ENCODE measurements at regions not wholly inside any gene's neighbourhood (a gene's known extent, or its start where the extent isn't known, plus 50 kb on each side); places are given as distances from the start of the nearest gene placed in this dataset.

- no peak for ATAC-seq
- Histone ChIP-seq H3K36me3 (ENCODE audit: control insufficient read depth, insufficient read depth, low read length) (no peaks in the 10 kb centered on the region), H3K4me1 (ENCODE audit: control insufficient read depth, insufficient read depth, low read length) (no peaks in the 10 kb centered on the region), H3K9me3 (ENCODE audit: control insufficient read depth, insufficient read depth, low read depth, low read length) (no peaks in the 10 kb centered on the region), H3K27ac (ENCODE audit: low read length) (no peak overlapping the region), H3K4me3 (ENCODE audit: low read depth in 2 of 2, low read length in 2 of 2) (no peak overlapping the region), H3K27me3 (ENCODE audit: control insufficient read depth, insufficient read depth, low read length) (no peaks in the 10 kb centered on the region)
- CTCF ChIA-PET: no interaction called here
- POLR2A ChIA-PET: no interaction called here
- intact Hi-C loops (cut with micrococcal nuclease; ENCODE audit: unreplicated experiment) (no loop called here), in situ Hi-C loops (cut with HindIII; ENCODE audit: low pct_unique_long_range_greater_than_20kb, low sequenced_read_pairs) (no loop called here)
- BruUV-seq (replicated peaks): no TSS peak
- TF ChIP-seq POLR2AphosphoS5 (IDR thresholded peaks at IDR 0.05; ENCODE audit: low read depth, low read length) (no peak), SIN3A (IDR thresholded peaks at IDR 0.05; ENCODE audit: borderline replicate concordance, insufficient read depth, low read depth, low read length) (no peak), REST (IDR thresholded peaks at IDR 0.05; ENCODE audit: insufficient read depth in 1 of 2, low read depth in 2 of 2, low read length in 1 of 2) (no peak), TCF7L2 (IDR thresholded peaks at IDR 0.05; ENCODE audit: low read depth, low read length) (no peak), CTCF (IDR thresholded peaks at IDR 0.05) (no peak)
- no peak for DNase-seq (ENCODE audit: low read depth, low spot score)
Measured at GRCh38 chr3:88263417-88264100, 113.8 kb downstream of the C3orf38 start.

DNA sequence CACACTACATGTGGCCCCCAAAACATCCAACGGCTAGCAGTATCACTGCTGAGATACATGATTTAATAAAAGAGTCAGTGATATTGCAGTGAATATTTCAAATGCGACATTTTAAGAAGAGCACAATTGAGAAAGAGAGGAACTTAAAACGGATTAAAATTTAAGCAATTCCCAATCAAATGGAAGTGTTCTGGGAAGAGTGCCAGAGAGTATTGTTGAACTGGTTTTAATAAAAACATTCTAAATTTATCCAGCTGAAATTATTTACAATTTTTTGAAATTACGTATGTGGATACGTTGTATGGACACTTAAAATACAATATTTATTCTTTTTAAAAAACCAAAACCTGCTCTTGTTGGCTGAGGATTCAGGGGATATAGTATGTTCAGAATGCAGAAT lies 117.7 kb downstream of the C3orf38 start:
- no peak for TF ChIP-seq SIN3A (IDR thresholded peaks at IDR 0.05; ENCODE audit: borderline replicate concordance, insufficient read depth, low read depth, low read length)
- no peak for TF ChIP-seq REST (IDR thresholded peaks at IDR 0.05; ENCODE audit: insufficient read depth in 1 of 2, low read depth in 2 of 2, low read length in 1 of 2)
- TF ChIP-seq TCF7L2 (IDR thresholded peaks at IDR 0.05; ENCODE audit: low read depth, low read length): no peak
- no peak for TF ChIP-seq POLR2AphosphoS5 (IDR thresholded peaks at IDR 0.05; ENCODE audit: low read depth, low read length)
- TF ChIP-seq CTCF (IDR thresholded peaks at IDR 0.05): no peak
- ChIA-PET POLR2A (no interaction called here), CTCF (no interaction called here)
- Histone ChIP-seq H3K27me3 (ENCODE audit: control insufficient read depth, insufficient read depth, low read length) (no peaks in the 10 kb centered on the region), H3K4me1 (ENCODE audit: control insufficient read depth, insufficient read depth, low read length) (no peaks in the 10 kb centered on the region), H3K27ac (ENCODE audit: low read length) (no peak overlapping the region), H3K36me3 (ENCODE audit: control insufficient read depth, insufficient read depth, low read length) (no peaks in the 10 kb centered on the region), H3K9me3 (ENCODE audit: control insufficient read depth, insufficient read depth, low read depth, low read length) (no peaks in the 10 kb centered on the region), H3K4me3 (ENCODE audit: low read depth in 2 of 2, low read length in 2 of 2) (no peak overlapping the region)
- ATAC-seq (no peak), DNase-seq (ENCODE audit: low read depth, low spot score) (no peak)
- no TSS peak for BruUV-seq (replicated peaks)
- in situ Hi-C loops (cut with HindIII; ENCODE audit: low pct_unique_long_range_greater_than_20kb, low sequenced_read_pairs): no loop called here
- intact Hi-C loops (cut with micrococcal nuclease; ENCODE audit: unreplicated experiment): no loop called here

Data from Panc1 (cell line).